Mucosa of descending colon (tissue), 3 donors: ENCODE measurements at regions not wholly inside any gene's neighbourhood (a gene's known extent, or its start where the extent isn't known, plus 50 kb on each side); places are given as distances from the start of the nearest gene placed in this dataset.

Experiments
- ATAC-seq: fragments of 200-7000 bp; cut with Tn5 transposase; one replicate; pipeline ENCODE4 v1.9.1; 2020; ENCODE audit warnings: mild to moderate bottlenecking, moderate library complexity
- DNase-seq, 3 donors: peaks; one replicate each; pipeline ENCODE4 v3.0.0-alpha.2; 2020
- H3K36me3 ChIP-seq: fragments of 200-600 bp; one replicate; pipeline ENCODE4 v1.8.0; 2021; ENCODE audit warnings: low read depth, mild to moderate bottlenecking
- H3K4me1 ChIP-seq: fragments of 200-600 bp; one replicate; pipeline ENCODE4 v1.8.0; 2021; ENCODE audit warnings: low read depth, mild to moderate bottlenecking
- H3K4me3 ChIP-seq: fragments of 200-600 bp; one replicate; pipeline ENCODE4 v1.8.0; 2021; ENCODE audit warnings: mild to moderate bottlenecking
- H3K9me3 ChIP-seq: fragments of 200-600 bp; one replicate; pipeline ENCODE4 v1.8.0; 2021; ENCODE audit warnings: mild to moderate bottlenecking
- CTCF ChIP-seq: fragments of 200-600 bp; IDR thresholded peaks from one replicate; pipeline ENCODE4 v1.8.0; 2022; ENCODE audit warnings: antibody characterized with exemption, mild to moderate bottlenecking
- intact Hi-C, 2 donors: fragments of 100-400 bp; cut with DNase I in 1 of 2; cut with micrococcal nuclease in 1 of 2; formaldehyde crosslinking; loops; one replicate each; pipeline versions ENCODE4 v1.11.0 to v1.11.1; 2022; cut with DNase I, micrococcal nuclease
- donor health status: DM: no; HTN: no; CAD: no; lungs with moderate emphysema.
- donor health status: DM: no; HTN: no; CAD: no.
- donor health status: DM: no; HTN: yes; CAD: no.

GRCh38 chr2:118565786-118566540, 281.5 kb downstream of the EN1 start:
- DNase-seq (no peak), ATAC-seq (no peak)
- H3K9me3 ChIP-seq, result no peaks in the 10 kb centered on the region
- no peaks in the 10 kb centered on the region for H3K4me1 ChIP-seq
- no peak for TF ChIP-seq CTCF
- intact Hi-C loops, result no loop called here
- no peak overlapping the region for H3K4me3 ChIP-seq
- no peaks in the 10 kb centered on the region for H3K36me3 ChIP-seq

GRCh38 chr2:118565301-118565700, 282.1 kb downstream of the EN1 start:
- Histone ChIP-seq H3K4me3 (no peak overlapping the region), H3K9me3 (no peaks in the 10 kb centered on the region), H3K36me3 (no peaks in the 10 kb centered on the region), H3K4me1 (no peaks in the 10 kb centered on the region)
- TF ChIP-seq CTCF, result no peak
- no peak for DNase-seq
- intact Hi-C loops, result no loop called here
- ATAC-seq, result no peak

- intact Hi-C loops, result no loop called here
- DNase-seq (no peak), ATAC-seq (no peak)
- H3K4me3 ChIP-seq, result no peak overlapping the region
- no peak for TF ChIP-seq CTCF
- no peaks in the 10 kb centered on the region for H3K9me3 ChIP-seq
- no peaks in the 10 kb centered on the region for H3K4me1 ChIP-seq
- no peaks in the 10 kb centered on the region for H3K36me3 ChIP-seq
Observed at GRCh38 chr2:118562144-118562543, 285.3 kb downstream of the EN1 start.

- ATAC-seq (no peak), DNase-seq (no peak)
- Histone ChIP-seq H3K4me3 (no peak overlapping the region), H3K36me3 (no peaks in the 10 kb centered on the region), H3K4me1 (no peaks in the 10 kb centered on the region), H3K9me3 (no peaks in the 10 kb centered on the region)
- intact Hi-C loops, result no loop called here
- no peak for TF ChIP-seq CTCF
Observed at GRCh38 chr2:118558846-118559245, 288.6 kb downstream of the EN1 start.

GRCh38 chr2:118557791-118558190, 289.7 kb downstream of the EN1 start:
- Histone ChIP-seq H3K9me3 (no peaks in the 10 kb centered on the region), H3K36me3 (no peaks in the 10 kb centered on the region), H3K4me1 (no peaks in the 10 kb centered on the region), H3K4me3 (no peak overlapping the region)
- TF ChIP-seq CTCF, result no peak
- no peak for ATAC-seq
- intact Hi-C loops, result no loop called here
- no peak for DNase-seq

GRCh38 chr2:118557016-118557415, 290.4 kb downstream of the EN1 start:
- Histone ChIP-seq H3K36me3 (no peaks in the 10 kb centered on the region), H3K4me1 (no peaks in the 10 kb centered on the region), H3K4me3 (no peak overlapping the region), H3K9me3 (no peaks in the 10 kb centered on the region)
- ATAC-seq (no peak), DNase-seq (no peak)
- no peak for TF ChIP-seq CTCF
- intact Hi-C loops, result no loop called here
